Activated T-cell treated with anti-CD3 and anti-CD28 coated beads, Interleukin-2, amount 50 U/mL, for 48 hours (primary cell): ENCODE measurements at regions not wholly inside any gene's neighbourhood (a gene's known extent, or its start where the extent isn't known, plus 50 kb on each side); places are given as distances from the start of the nearest gene placed in this dataset.
"Not testable (repeated sequence)": the region's sequence is repeated elsewhere in the genome, so short reads cannot be mapped to it uniquely, and the experiment has no call there.

Source experiments
- DNase-seq, 2 experiments: peaks; one replicate each; pipeline ENCODE4 v3.0.0-alpha.2; 2020

- no peak for DNase-seq
Measured at GRCh38 chr2:194054313-194054712, 1602.7 kb upstream of the SLC39A10 start.

- DNase-seq: no peak
Measured at GRCh38 chr2:194044321-194044720, 1612.7 kb upstream of the SLC39A10 start.

DNA sequence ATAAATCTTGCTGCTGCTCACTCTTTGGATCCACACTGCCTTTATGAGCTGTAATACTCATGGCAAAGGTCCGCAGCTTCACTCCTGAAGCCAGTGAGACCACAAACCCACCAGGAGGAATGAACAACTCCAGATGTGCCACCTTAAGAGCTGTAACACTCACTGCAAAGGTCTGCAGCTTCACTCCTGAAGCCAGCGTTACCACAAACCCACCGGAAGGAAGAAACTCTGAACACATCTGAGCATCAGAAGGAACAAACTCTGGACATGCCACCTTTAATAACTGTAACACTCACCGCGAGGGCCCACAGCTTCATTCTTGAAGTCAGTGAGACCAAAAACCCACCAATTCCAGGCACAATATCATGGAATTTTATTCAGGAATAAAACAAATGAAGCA, 1635.9 kb upstream of the SLC39A10 start:
- DNase-seq: not testable (repeated sequence)

GRCh38 chr2:194020155-194020554, 1636.9 kb upstream of the SLC39A10 start:
- no peak for DNase-seq

GRCh38 chr2:194015751-194016150, 1641.3 kb upstream of the SLC39A10 start:
- DNase-seq: no peak

- DNase-seq: no peak
Measured at GRCh38 chr2:194014639-194015038, 1642.4 kb upstream of the SLC39A10 start.

DNA sequence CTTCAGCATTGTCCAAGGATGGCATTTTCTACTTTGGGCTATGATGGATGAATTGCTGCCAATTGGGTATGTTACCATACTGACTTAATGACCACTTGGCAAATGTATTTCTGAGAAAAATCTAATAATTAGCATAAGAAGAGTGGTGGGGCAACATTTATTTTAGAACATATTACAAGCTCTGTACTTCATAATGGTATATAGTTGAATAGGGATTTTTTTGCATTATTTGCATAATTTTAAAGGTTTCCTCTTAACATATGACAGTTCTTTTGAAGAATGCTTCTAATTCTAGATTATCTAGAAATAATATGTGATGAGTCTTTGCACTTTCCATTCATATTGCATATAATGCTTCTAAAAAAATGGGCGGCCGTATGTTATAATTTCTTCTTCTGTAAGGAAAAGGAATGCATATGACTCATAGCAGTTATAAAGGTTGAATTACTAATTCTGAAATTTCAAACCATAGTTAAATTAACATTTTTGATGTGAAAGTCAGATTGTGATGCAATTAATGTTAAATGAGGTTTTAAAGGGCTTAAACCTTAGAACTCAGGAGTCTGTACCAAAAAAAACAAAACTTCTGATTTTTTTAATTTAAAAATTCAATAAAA, 1652.3 kb upstream of the SLC39A10 start:
- no peak for DNase-seq

GRCh38 chr2:194003911-194004310, 1653.1 kb upstream of the SLC39A10 start:
- DNase-seq: no peak

DNA sequence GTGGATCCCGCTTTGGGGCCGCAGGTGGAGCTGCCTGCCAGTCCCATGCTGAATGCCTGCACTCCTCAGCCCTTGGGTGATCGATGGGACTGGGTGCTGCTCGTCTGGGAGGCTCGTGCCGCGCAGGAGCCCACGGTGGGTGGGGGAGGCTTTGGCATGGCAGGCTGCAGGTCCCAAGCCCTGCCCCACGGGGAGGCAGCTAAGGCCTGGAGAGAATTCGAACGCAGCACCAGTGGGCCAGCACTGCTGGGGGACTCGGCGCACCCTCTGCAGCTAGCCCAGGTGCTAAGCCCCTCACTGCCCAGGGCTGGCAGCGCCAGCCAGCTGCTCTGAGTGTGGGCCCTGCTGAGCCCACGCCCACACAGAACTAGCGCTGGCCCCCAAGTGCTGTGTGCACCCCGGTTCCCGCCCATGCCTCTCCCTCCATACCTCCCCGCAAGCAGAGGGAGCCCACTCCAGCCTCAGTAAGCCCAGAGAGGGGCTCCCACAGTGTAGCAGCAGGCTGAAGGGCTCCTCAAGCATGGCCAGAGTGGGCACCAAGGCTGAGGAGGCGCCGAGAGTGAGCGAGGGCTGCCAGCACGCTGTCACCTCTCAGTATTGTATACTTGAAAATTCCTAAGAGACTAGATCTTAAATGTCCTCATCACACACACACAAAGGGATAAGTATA, 1654.2 kb upstream of the SLC39A10 start:
- no peak for DNase-seq

GRCh38 chr2:193990868-193991267, 1666.2 kb upstream of the SLC39A10 start:
- DNase-seq: no peak

DNA sequence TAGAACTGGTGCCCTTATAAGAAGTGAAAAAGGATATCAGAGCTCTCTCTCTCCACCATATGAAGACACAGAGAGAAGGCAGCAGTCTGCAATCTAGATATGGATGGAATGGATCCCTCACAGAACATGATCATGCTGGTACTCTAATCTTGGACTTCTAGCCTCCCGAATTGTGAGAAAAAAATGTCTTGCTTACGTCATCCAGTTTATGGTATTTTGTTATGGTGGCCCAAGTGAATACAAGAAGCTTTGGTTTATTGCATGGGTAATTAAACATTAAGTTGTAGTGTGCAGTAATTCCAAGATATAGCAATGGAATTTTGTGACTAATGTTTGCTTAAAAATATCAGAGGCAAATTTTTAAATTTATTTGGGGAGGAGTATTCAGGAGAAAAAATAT, 1667.4 kb upstream of the SLC39A10 start:
- DNase-seq: no peak

DNA sequence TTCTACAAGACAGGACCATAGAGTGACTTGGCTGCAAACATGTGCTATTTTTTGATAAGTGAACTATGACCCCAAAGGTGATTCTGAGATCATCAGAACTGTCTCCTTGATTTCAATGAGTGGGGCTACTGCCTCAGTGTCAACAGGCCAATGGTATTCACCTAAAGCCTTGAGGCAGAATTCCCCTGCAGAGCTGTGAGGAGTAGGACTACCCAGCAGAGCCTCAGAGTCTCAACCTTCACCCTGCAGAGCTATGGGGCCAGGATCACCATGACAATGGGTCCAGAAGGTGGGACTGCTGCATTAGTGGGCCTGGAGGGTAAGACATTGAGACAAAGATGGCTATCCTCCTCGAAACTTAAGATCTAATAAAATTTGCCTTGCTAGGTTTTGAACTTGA, 1668.2 kb upstream of the SLC39A10 start:
- no peak for DNase-seq

DNA sequence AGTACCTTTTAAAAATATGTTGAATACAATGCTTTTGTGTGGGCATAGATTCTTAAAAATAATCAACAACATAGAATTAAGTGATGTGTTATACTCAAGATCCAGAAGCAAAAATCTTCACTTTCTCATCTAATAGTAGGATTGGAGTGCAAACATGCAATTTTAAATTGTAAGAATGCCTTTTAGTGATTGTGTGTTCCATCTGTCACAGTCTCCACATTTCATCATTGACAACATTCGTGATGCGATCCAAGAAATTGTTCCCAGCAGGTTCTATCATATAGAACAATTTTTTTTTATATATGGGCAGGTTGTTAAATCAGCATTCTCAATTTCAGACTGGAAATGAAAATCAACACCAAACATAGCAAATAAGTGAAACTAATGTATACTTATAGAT, 1671.8 kb upstream of the SLC39A10 start:
- no peak for DNase-seq

DNA sequence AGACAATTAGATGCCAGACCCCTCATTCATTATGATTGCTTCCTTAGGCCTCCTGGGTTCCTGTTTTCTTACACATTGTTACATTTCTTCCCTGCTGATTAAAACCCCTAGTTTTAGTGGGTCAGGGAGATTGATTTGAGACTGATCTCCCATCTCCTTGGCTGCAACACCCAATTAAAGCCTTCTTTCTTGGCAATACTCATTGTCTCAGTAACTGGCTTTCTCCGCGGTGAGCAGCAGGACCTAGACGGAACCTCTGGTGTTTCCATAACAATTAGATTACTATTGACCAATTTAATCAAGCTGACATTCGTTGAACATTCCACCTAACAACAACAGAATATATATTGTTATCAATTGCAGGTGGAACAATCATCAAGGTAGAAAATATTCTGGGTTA, 1676.4 kb upstream of the SLC39A10 start:
- DNase-seq: no peak

GRCh38 chr2:193973781-193974180, 1683.2 kb upstream of the SLC39A10 start:
- no peak for DNase-seq

DNA sequence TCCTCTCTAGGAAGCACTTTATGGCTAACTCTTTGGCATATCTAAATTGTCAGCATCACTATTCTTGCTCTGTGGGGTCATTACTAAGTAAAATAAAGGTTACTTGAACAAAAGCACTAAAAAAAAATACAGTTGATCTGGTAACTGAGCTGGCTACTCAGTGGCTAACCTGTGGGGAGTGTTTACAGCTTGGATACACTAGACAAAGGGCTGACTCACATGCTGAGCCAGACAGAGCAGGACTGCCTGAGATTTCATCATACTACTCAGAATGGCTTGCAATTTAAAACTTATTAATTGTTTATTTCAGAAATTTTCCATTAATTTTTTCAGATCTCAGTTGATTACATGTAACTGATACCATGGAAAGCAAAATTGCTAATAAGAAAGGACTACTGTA, 1690.4 kb upstream of the SLC39A10 start:
- no peak for DNase-seq

GRCh38 chr2:193965263-193965662, 1691.8 kb upstream of the SLC39A10 start:
- DNase-seq: no peak

- no peak for DNase-seq
Measured at GRCh38 chr2:193963472-193964119, 1693.4 kb upstream of the SLC39A10 start.

- no peak for DNase-seq
Measured at GRCh38 chr2:193946806-193947205, 1710.2 kb upstream of the SLC39A10 start.

GRCh38 chr2:193943406-193943960, 1713.5 kb upstream of the SLC39A10 start:
- DNase-seq: no peak

DNA sequence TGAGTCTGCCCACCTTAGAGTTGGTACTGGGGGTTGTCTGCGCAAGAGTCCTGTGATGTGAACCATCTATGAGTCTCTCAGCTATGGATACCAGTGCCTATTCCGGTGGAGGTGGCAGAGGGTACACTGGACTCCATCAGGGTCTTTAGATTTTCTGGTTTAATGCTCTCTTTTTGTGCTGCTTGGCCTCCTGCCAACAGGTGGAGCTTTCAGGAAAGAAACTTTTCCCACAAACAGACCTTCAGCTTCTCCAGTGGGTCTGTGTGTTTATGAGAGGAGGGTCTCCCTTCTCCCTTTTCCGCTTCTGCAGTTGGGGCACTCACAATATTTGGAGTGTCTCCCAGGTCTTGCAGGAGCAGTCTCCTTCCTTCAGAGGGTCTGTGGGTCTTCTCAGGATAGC, 1721.9 kb upstream of the SLC39A10 start:
- no peak for DNase-seq

DNA sequence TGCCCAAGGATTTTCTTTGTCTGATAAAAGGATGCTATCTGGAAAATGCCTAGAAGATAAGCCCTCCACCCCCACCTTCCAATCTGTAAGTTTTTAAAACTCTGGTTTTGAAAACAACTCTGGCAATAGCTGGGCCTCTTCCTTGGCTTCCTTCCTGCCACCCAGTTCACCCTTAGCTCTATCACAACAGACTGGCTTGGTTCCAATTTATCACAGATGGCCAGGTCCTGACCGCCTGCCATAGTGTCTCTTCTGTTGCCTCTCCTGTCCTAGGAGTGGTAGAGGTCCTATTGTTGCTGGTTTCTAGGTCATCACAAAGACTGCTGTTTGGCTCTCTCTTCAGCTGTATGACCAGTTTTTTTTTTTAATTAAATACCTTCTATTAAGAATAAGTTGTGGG, 1727.9 kb upstream of the SLC39A10 start:
- no peak for DNase-seq

DNA sequence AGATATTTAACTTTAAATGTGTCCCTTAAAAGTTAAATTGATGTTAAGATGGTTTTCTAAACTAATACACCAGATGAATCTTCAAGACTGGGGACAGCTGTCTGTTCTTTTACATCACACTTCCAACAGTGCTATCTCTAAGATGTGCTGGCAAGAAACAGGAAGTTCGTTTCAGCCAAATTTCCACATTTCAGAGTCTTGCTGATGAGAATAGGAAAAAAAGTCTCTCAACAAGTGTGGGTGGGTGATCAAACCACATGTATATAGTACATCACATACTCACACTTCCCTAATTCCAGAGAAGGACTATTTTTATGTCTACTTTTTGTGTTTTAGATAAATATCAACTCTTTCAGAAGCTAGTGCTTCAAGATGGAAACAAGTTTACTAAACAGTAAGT, 1712.8 kb upstream of the TMEFF2 start:
- no peak for DNase-seq

DNA sequence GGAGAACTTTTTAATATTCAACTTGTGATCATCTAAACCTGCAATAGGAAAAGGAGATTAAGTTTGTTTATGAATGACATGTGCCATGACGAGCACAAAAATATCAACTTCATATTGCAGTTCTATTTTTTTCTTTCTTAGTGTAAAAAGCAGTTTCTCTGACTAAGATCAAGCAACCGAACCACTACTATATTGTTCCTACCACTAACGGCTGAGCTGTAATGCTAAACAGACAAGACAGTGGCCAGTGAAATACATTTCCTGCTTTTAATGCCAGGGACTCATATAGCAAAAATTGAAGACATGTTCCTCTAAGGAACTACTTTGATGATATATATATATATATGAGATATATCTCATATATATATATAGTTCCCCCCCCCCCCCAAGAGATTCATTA, 1705.6 kb upstream of the TMEFF2 start:
- no peak for DNase-seq
